ENCODE measurements at regions not wholly inside any gene's neighbourhood (a gene's known extent, or its start where the extent isn't known, plus 50 kb on each side); places are given as distances from the start of the nearest gene placed in this dataset.
"Not testable (repeated sequence)": the region's sequence is repeated elsewhere in the genome, so short reads cannot be mapped to it uniquely, and the experiment has no call there.

DNA sequence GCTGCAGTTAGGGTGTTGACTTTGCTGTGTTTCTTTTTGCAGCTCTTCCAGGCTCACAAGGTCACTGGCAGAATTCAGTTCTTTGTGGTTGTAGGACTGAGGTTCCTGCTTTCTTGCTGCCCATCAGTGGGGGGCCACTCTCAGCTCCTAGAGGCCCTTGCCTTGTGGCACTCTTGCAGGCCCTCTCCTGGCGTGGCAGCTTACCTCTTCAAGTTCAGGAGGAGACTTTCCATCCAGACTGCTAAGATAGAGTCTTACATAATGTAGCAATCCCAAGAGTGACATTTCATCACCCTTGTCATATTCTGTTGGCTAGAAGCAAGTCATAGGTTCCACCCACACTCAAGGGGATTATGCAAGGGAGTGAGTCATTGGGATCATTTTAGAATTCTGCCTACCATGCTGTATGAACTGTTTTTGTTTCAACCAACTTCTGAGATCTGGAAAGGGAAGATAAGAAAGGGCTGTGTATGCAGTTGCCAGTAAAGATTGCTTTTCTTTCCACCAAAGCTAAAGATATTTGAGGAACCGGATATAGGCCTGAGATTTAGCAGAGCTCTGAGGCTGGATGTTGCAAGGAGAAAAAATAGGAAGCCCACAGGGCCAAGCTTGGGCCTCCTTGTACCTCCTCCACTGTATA, 91.7 kb downstream of the FAM72B start:
- not testable (repeated sequence) for H3K4me3 ChIP-seq (ENCODE audit: low read length, poor library complexity, severe bottlenecking); H3K4me1 ChIP-seq (ENCODE audit: insufficient read depth, low read length, poor library complexity, severe bottlenecking); H4K20me1 ChIP-seq (ENCODE audit: insufficient read depth, low read length, poor library complexity, severe bottlenecking); H3F3A ChIP-seq (ENCODE audit: low read depth); H2AFZ ChIP-seq (ENCODE audit: low read length); H3K79me2 ChIP-seq (ENCODE audit: insufficient read depth, low read length); H3K27me3 ChIP-seq (ENCODE audit: insufficient read depth, low read length, poor library complexity, severe bottlenecking); H3K9me3 ChIP-seq (ENCODE audit: insufficient read depth, low read depth, low read length); H3K9ac ChIP-seq (ENCODE audit: low read depth, low read length, poor library complexity, severe bottlenecking); H3K4me2 ChIP-seq (ENCODE audit: low read depth, low read length, poor library complexity, severe bottlenecking); H3K36me3 ChIP-seq (ENCODE audit: insufficient read depth, low read length); H3K9me2 ChIP-seq (replicated peaks; ENCODE audit: low read depth, low read length)

DNA sequence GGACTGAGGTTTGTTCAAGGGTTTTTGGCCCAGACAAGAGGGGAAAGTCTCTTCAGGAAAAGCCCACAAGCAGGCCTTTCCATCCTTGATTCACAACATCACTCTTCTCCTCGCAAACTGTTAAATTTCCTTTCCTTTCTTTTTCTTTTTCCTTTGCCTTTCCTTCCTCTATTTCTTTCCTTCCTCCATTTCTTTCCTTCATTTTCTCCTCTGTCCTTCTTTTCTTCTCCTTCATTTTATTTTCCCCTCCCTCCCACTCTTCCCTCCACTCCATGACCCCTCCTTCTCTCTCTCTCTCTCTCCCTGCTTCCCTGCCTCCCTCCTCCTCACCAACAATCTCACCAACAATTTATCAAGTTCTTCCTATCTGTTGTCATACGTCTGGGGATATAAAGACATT, 89.1 kb downstream of the FAM72B start:
- H3K4me2 ChIP-seq (ENCODE audit: low read depth, low read length, poor library complexity, severe bottlenecking); H3K4me1 ChIP-seq (ENCODE audit: insufficient read depth, low read length, poor library complexity, severe bottlenecking); H3K4me3 ChIP-seq (ENCODE audit: low read length, poor library complexity, severe bottlenecking); H3K9ac ChIP-seq (ENCODE audit: low read depth, low read length, poor library complexity, severe bottlenecking); H3K36me3 ChIP-seq (ENCODE audit: insufficient read depth, low read length); H3F3A ChIP-seq (ENCODE audit: low read depth); H4K20me1 ChIP-seq (ENCODE audit: insufficient read depth, low read length, poor library complexity, severe bottlenecking); H2AFZ ChIP-seq (ENCODE audit: low read length); H3K9me2 ChIP-seq (replicated peaks; ENCODE audit: low read depth, low read length); H3K79me2 ChIP-seq (ENCODE audit: insufficient read depth, low read length); H3K9me3 ChIP-seq (ENCODE audit: insufficient read depth, low read depth, low read length); H3K27me3 ChIP-seq (ENCODE audit: insufficient read depth, low read length, poor library complexity, severe bottlenecking): not testable (repeated sequence)

DNA sequence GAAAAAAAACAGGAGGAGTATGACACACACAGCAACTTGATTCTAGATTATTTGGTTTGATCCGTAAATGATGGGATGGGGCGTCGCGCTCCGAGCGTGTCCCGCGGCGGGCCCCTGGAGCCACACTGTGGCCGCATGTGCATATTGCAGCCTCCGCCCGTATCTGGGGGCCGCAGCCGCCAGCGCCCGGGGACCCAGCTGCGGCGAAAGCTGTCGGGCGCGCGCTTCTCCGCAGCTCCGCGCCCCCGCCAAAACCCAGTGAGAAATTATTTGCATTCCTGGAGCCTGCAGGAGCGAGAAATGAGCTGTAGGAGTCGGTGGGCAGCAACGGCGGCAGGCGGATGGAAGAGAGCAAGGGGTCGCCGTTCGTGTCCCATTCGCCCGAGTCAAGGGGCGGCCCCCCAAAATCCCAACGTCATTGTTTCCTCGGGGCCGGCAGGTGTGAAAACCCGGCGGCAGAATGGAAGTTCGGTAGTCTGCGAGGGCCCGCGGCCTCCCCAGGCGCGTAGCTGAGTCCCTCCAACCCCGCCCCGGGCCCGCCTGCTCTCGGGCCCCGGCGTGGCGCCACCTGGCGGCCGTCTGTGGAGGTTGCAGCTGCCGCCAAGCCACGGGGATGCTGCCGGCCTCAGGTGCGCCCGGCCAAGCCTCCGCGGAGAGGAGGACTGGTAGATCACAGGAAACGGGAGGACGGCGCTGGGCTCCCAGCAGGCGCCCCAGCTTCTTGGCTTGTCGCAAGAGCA, 86.8 kb downstream of the FAM72B start:
- H3F3A ChIP-seq (ENCODE audit: low read depth); H4K20me1 ChIP-seq (ENCODE audit: insufficient read depth, low read length, poor library complexity, severe bottlenecking); H3K4me1 ChIP-seq (ENCODE audit: insufficient read depth, low read length, poor library complexity, severe bottlenecking); H3K9me2 ChIP-seq (replicated peaks; ENCODE audit: low read depth, low read length); H3K79me2 ChIP-seq (ENCODE audit: insufficient read depth, low read length); H3K4me2 ChIP-seq (ENCODE audit: low read depth, low read length, poor library complexity, severe bottlenecking); H2AFZ ChIP-seq (ENCODE audit: low read length); H3K9ac ChIP-seq (ENCODE audit: low read depth, low read length, poor library complexity, severe bottlenecking); H3K27me3 ChIP-seq (ENCODE audit: insufficient read depth, low read length, poor library complexity, severe bottlenecking); H3K9me3 ChIP-seq (ENCODE audit: insufficient read depth, low read depth, low read length); H3K36me3 ChIP-seq (ENCODE audit: insufficient read depth, low read length): not testable (repeated sequence)
- H3K4me3 ChIP-seq (ENCODE audit: low read length, poor library complexity, severe bottlenecking) = peak overlapping the region; percentile 35
- TF ChIP-seq, protein P1, sequence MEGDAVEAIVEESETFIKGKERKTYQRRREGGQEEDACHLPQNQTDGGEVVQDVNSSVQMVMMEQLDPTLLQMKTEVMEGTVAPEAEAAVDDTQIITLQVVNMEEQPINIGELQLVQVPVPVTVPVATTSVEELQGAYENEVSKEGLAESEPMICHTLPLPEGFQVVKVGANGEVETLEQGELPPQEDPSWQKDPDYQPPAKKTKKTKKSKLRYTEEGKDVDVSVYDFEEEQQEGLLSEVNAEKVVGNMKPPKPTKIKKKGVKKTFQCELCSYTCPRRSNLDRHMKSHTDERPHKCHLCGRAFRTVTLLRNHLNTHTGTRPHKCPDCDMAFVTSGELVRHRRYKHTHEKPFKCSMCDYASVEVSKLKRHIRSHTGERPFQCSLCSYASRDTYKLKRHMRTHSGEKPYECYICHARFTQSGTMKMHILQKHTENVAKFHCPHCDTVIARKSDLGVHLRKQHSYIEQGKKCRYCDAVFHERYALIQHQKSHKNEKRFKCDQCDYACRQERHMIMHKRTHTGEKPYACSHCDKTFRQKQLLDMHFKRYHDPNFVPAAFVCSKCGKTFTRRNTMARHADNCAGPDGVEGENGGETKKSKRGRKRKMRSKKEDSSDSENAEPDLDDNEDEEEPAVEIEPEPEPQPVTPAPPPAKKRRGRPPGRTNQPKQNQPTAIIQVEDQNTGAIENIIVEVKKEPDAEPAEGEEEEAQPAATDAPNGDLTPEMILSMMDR (conservative IDR thresholded peaks at IDR 0.05; ENCODE audit: low read length) = peak; percentile 29; the same call in 1 of the 2 replicates

DNA sequence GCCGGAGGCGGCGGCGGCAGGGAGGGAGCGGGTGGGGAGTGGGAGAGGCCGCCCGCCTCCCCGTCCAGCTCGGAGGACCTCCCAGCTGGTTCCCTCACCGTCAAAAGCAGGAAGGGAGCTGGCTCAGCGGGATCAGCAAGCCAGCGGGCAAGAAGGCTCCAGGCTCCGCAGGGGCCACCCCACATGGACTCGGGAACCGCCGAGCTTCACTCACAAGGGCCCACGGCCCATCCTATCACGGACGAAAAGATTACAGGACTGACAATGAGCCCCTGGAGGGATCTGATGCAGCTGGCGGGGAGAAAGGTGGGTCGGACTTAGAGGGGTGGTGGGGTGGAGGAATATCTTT, 86.3 kb downstream of the FAM72B start:
- not testable (repeated sequence) for H3F3A ChIP-seq (ENCODE audit: low read depth); H3K4me2 ChIP-seq (ENCODE audit: low read depth, low read length, poor library complexity, severe bottlenecking); H3K9ac ChIP-seq (ENCODE audit: low read depth, low read length, poor library complexity, severe bottlenecking); H2AFZ ChIP-seq (ENCODE audit: low read length); H3K79me2 ChIP-seq (ENCODE audit: insufficient read depth, low read length); H3K9me2 ChIP-seq (replicated peaks; ENCODE audit: low read depth, low read length); H4K20me1 ChIP-seq (ENCODE audit: insufficient read depth, low read length, poor library complexity, severe bottlenecking); H3K4me1 ChIP-seq (ENCODE audit: insufficient read depth, low read length, poor library complexity, severe bottlenecking); H3K9me3 ChIP-seq (ENCODE audit: insufficient read depth, low read depth, low read length); H3K36me3 ChIP-seq (ENCODE audit: insufficient read depth, low read length); H3K27me3 ChIP-seq (ENCODE audit: insufficient read depth, low read length, poor library complexity, severe bottlenecking)
- H3K4me3 ChIP-seq (ENCODE audit: low read length, poor library complexity, severe bottlenecking) = peak overlapping the region; percentile 35

DNA sequence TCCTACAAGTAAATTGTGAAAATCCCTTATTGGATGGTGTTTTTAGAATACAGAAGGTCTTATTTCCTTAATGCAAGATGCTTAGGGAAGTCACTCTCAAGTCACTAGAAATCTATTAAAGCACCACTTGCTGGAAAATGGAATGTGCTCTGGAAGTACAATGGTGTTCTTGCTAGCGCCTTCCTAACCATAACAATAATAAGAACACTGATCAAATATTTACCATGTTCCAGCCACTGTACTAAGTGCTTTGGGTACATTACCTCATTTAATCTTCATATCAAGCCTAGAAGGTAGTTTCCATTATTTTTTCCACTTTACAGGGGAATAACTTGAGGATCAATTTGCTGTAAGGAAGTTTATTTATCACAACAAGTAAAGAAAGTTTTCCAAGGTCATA, 75.1 kb downstream of the FAM72B start:
- H3K79me2 ChIP-seq (ENCODE audit: insufficient read depth, low read length); H3K27me3 ChIP-seq (ENCODE audit: insufficient read depth, low read length, poor library complexity, severe bottlenecking); H3K4me1 ChIP-seq (ENCODE audit: insufficient read depth, low read length, poor library complexity, severe bottlenecking); H4K20me1 ChIP-seq (ENCODE audit: insufficient read depth, low read length, poor library complexity, severe bottlenecking); H3K4me3 ChIP-seq (ENCODE audit: low read length, poor library complexity, severe bottlenecking); H3K9ac ChIP-seq (ENCODE audit: low read depth, low read length, poor library complexity, severe bottlenecking); H3K9me2 ChIP-seq (replicated peaks; ENCODE audit: low read depth, low read length); H3F3A ChIP-seq (ENCODE audit: low read depth); H2AFZ ChIP-seq (ENCODE audit: low read length); H3K36me3 ChIP-seq (ENCODE audit: insufficient read depth, low read length); H3K4me2 ChIP-seq (ENCODE audit: low read depth, low read length, poor library complexity, severe bottlenecking); H3K9me3 ChIP-seq (ENCODE audit: insufficient read depth, low read depth, low read length): not testable (repeated sequence)

DNA sequence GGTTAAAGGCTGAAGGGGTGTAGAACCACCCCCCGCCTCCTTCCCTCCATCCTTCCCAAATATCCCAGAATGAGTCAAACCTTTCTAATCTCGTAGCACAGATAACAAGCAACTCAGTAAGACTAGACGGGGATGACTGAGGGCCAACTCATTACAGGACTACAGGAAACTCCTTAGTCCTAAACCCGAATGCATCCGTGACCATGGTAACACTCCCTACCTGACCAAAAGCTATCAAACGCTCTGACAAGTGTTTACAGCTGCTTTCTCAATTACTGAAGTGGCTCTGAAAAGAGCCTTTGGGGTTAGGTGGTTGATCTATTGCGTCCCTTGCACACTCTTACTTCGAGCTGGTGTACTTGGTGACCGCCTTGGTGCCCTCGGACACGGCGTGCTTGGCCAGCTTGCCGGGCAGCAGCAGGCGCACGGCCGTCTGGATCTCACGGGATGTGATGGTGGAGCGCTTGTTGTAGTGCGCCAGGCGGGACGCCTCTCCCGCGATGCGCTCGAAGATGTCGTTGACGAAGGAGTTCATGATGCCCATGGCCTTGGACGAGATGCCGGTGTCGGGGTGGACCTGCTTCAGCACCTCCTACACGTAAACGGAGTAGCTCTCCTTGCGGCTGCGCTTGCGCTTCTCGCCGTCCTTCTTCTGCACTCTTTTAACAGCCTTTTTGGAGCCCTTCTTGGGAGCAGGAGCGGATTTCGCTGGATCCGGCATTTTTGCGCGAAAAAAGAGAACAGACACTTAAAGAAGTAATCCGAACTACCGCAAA, 67.4 kb downstream of the FAM72B start:
- not testable (repeated sequence) for H3K4me2 ChIP-seq (ENCODE audit: low read depth, low read length, poor library complexity, severe bottlenecking); H3K4me1 ChIP-seq (ENCODE audit: insufficient read depth, low read length, poor library complexity, severe bottlenecking); H3K9me3 ChIP-seq (ENCODE audit: insufficient read depth, low read depth, low read length); H3K27me3 ChIP-seq (ENCODE audit: insufficient read depth, low read length, poor library complexity, severe bottlenecking); H3K36me3 ChIP-seq (ENCODE audit: insufficient read depth, low read length); H3K9ac ChIP-seq (ENCODE audit: low read depth, low read length, poor library complexity, severe bottlenecking); H3K9me2 ChIP-seq (replicated peaks; ENCODE audit: low read depth, low read length); H4K20me1 ChIP-seq (ENCODE audit: insufficient read depth, low read length, poor library complexity, severe bottlenecking); H3F3A ChIP-seq (ENCODE audit: low read depth); H2AFZ ChIP-seq (ENCODE audit: low read length); H3K79me2 ChIP-seq (ENCODE audit: insufficient read depth, low read length); H3K4me3 ChIP-seq (ENCODE audit: low read length, poor library complexity, severe bottlenecking)

Data from Loucy (cell line).